Activated B cell treated with CpG ODN at 0.5 μM for 24 hours (primary cell): ENCODE measurements at regions not wholly inside any gene's neighbourhood (a gene's known extent, or its start where the extent isn't known, plus 50 kb on each side); places are given as distances from the start of the nearest gene placed in this dataset.

Source experiments
- ATAC-seq: fragments of 200-7000 bp; cut with Tn5 transposase; one replicate; pipeline ENCODE4 v1.10.0; 2021; ENCODE audit warnings: low read depth, mild to moderate bottlenecking, moderate library complexity
- CTCF ChIA-PET: fragments of 350-600 bp; sonication (Branson Sonifier 250); formaldehyde crosslinking; loops from one replicate; lab custom pipeline; 2021; ENCODE audit warnings: antibody characterized with exemption; lab: Charles Lee
- POLR2A ChIA-PET: fragments of 350-600 bp; sonication (Branson Sonifier 250); formaldehyde crosslinking; loops from one replicate; lab custom pipeline; 2021; ENCODE audit warnings: antibody characterized with exemption; lab: Charles Lee
- DNase-seq: peaks from one replicate; pipeline ENCODE4 v3.0.0; 2022
- H3K27ac Mint-ChIP-seq: one replicate; pipeline ENCODE4 v1.8.0; 2020; ENCODE audit warnings: mixed read lengths
- H3K27me3 Mint-ChIP-seq: one replicate; pipeline ENCODE4 v1.8.0; 2021; ENCODE audit warnings: mixed read lengths
- H3K36me3 Mint-ChIP-seq: one replicate; pipeline ENCODE4 v1.8.0; 2021; ENCODE audit warnings: low read depth, mixed read lengths
- H3K4me1 Mint-ChIP-seq: one replicate; pipeline ENCODE4 v1.8.0; 2021; ENCODE audit warnings: mixed read lengths
- H3K4me3 Mint-ChIP-seq: one replicate; pipeline ENCODE4 v1.8.0; 2020; ENCODE audit warnings: mild to moderate bottlenecking, mixed read lengths
- H3K9me3 Mint-ChIP-seq: one replicate; pipeline ENCODE4 v1.8.0; 2020; ENCODE audit warnings: mixed read lengths
- intact Hi-C: fragments of 100-400 bp; cut with micrococcal nuclease; formaldehyde crosslinking; loops from one replicate; pipeline ENCODE4 v1.15.1; 2024
- TF ChIP-seq, protein P1 (sequence below): fragments of 200-600 bp; IDR thresholded peaks from one replicate; pipeline ENCODE4 v1.8.0; 2022; ENCODE audit warnings: antibody characterized with exemption, mild to moderate bottlenecking

GRCh38 chr1:244314921-244315559 lies 136.7 kb downstream of the ADSS2 start:
- Mint-ChIP-seq H3K27me3 (no peaks in the 10 kb centered on the region), H3K4me3 (no peak overlapping the region), H3K27ac (no peak overlapping the region), H3K36me3 (peaks cover 11% of the 10 kb centered on the region), H3K9me3 (no peaks in the 10 kb centered on the region), H3K4me1 (peaks cover 15% of the 10 kb centered on the region)
- DNase-seq (no peak), ATAC-seq (no peak)
- TF ChIP-seq, protein P1, sequence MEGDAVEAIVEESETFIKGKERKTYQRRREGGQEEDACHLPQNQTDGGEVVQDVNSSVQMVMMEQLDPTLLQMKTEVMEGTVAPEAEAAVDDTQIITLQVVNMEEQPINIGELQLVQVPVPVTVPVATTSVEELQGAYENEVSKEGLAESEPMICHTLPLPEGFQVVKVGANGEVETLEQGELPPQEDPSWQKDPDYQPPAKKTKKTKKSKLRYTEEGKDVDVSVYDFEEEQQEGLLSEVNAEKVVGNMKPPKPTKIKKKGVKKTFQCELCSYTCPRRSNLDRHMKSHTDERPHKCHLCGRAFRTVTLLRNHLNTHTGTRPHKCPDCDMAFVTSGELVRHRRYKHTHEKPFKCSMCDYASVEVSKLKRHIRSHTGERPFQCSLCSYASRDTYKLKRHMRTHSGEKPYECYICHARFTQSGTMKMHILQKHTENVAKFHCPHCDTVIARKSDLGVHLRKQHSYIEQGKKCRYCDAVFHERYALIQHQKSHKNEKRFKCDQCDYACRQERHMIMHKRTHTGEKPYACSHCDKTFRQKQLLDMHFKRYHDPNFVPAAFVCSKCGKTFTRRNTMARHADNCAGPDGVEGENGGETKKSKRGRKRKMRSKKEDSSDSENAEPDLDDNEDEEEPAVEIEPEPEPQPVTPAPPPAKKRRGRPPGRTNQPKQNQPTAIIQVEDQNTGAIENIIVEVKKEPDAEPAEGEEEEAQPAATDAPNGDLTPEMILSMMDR = no peak
- intact Hi-C loops = no loop called here
- ChIA-PET POLR2A (no interaction called here), CTCF (no interaction called here)

GRCh38 chr1:244315996-244316395 lies 135.7 kb downstream of the ADSS2 start:
- peaks cover 11% of the 10 kb centered on the region for H3K36me3 Mint-ChIP-seq
- intact Hi-C loops = no loop called here
- no peak for ATAC-seq
- ChIA-PET CTCF (no interaction called here), POLR2A (no interaction called here)
- no peaks in the 10 kb centered on the region for H3K9me3 Mint-ChIP-seq
- H3K27me3 Mint-ChIP-seq = no peaks in the 10 kb centered on the region
- no peak for DNase-seq
- H3K4me3 Mint-ChIP-seq = no peak overlapping the region
- TF ChIP-seq, protein P1 = no peak
- H3K4me1 Mint-ChIP-seq = peaks cover 22% of the 10 kb centered on the region
- H3K27ac Mint-ChIP-seq = no peak overlapping the region

- H3K9me3 Mint-ChIP-seq = no peaks in the 10 kb centered on the region
- TF ChIP-seq, protein P1 = no peak
- peaks cover 11% of the 10 kb centered on the region for H3K36me3 Mint-ChIP-seq
- CTCF ChIA-PET = no interaction called here
- no peak overlapping the region for H3K4me3 Mint-ChIP-seq
- no peaks in the 10 kb centered on the region for H3K27me3 Mint-ChIP-seq
- POLR2A ChIA-PET = no interaction called here
- DNase-seq (no peak), ATAC-seq (no peak)
- no peak overlapping the region for H3K27ac Mint-ChIP-seq
- peaks cover 23% of the 10 kb centered on the region for H3K4me1 Mint-ChIP-seq
- intact Hi-C loops = no loop called here
Measured at GRCh38 chr1:244316407-244316806, 135.3 kb downstream of the ADSS2 start.

GRCh38 chr1:244316986-244317655 lies 134.6 kb downstream of the ADSS2 start:
- ChIA-PET POLR2A (no interaction called here), CTCF (no interaction called here)
- no peaks in the 10 kb centered on the region for H3K27me3 Mint-ChIP-seq
- ATAC-seq (no peak), DNase-seq (no peak)
- TF ChIP-seq, protein P1 = no peak
- peaks cover 26% of the 10 kb centered on the region for H3K4me1 Mint-ChIP-seq
- intact Hi-C loops = no loop called here
- H3K36me3 Mint-ChIP-seq = peaks cover 9% of the 10 kb centered on the region
- H3K4me3 Mint-ChIP-seq = no peak overlapping the region
- no peak overlapping the region for H3K27ac Mint-ChIP-seq
- no peaks in the 10 kb centered on the region for H3K9me3 Mint-ChIP-seq

- H3K27ac Mint-ChIP-seq = no peak overlapping the region
- CTCF ChIA-PET = no interaction called here
- H3K4me1 Mint-ChIP-seq = peaks cover 35% of the 10 kb centered on the region
- intact Hi-C loops = no loop called here
- ATAC-seq (no peak), DNase-seq (no peak)
- peaks cover 7% of the 10 kb centered on the region for H3K36me3 Mint-ChIP-seq
- POLR2A ChIA-PET = no interaction called here
- TF ChIP-seq, protein P1 = no peak
- H3K4me3 Mint-ChIP-seq = no peak overlapping the region
- H3K27me3 Mint-ChIP-seq = no peaks in the 10 kb centered on the region
- H3K9me3 Mint-ChIP-seq = no peaks in the 10 kb centered on the region
Measured at GRCh38 chr1:244318078-244318477, 133.6 kb downstream of the ADSS2 start.
